Hematopoietic multipotent progenitor cell treated with erythropoietin and hydrocortisone succinate and interleukin-3 and kit ligand, for 6 days (in vitro differentiated cells): ENCODE measurements at regions not wholly inside any gene's neighbourhood (a gene's known extent, or its start where the extent isn't known, plus 50 kb on each side); places are given as distances from the start of the nearest gene placed in this dataset.
"Not testable (repeated sequence)": the region's sequence is repeated elsewhere in the genome, so short reads cannot be mapped to it uniquely, and the experiment has no call there.

Experiments
- DNase-seq: peaks from one replicate; pipeline ENCODE4 v3.0.0-alpha.2; 2015

GRCh38 chr6:167208819-167209576 lies 51.2 kb upstream of the GPR31 start:
- DNase-seq: no peak

DNA sequence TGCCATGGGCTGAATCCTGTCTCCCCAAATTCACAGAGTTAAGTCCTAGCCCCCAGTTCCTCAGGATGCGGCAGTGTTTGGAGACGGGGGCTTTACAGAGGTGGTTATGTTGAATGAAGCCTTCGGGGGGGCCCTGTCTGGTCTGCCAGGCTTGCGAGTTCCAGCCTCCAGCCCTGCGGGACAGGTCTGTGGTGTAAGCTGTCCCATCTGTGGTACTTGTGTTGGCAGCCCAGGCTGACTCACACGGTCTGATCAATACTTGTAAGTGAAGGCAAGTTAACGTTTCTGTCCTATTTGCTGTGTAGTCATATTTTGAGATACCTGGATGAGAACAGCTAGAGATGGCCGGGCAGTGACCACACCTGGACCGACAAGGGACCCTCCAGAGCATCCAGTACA lies 51.8 kb upstream of the GPR31 start:
- DNase-seq: no peak

GRCh38 chr6:167210375-167211294 lies 52.9 kb upstream of the GPR31 start:
- no peak for DNase-seq

- no peak for DNase-seq
Measured at GRCh38 chr6:167211295-167211648, 53.5 kb upstream of the GPR31 start.

DNA sequence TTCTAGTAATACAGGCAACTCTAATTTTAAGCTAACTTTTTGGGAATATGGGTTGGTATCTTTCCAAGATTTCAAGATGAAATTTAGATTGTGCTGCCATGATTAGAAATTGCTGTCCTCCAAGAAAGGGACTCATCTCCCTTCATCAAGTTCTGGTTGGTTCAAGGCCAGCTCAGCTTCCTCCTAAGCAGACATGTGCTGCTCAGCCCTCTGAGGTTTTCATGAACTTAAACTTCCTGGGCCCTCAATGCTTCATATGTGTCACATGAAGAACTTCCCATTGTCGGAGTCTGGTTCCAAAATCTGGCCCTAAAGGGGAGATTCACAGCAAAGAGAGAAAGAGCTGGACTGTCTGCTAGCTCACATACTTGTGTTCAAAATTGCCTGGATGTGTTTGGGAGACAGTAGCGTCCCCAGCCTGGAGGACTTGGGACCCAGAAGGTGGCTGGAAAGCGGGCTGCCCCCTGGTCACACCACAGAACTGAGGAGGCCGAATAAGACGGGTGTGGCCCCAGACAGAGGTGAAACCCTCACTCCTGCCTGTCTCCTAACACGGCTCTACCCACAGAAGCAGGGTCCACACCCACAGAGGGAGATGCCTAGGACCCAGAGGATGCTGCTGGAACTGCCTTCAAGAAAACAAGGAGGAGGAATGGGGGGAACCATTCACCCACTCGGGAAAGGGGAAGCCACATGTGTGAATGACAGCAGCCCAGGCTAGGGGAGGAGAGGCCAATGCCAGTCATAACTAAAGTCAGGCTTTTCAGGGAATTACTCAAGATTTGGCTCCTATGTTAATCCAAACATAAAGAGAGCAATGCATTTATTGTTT lies 54.3 kb upstream of the GPR31 start:
- DNase-seq: no peak

DNA sequence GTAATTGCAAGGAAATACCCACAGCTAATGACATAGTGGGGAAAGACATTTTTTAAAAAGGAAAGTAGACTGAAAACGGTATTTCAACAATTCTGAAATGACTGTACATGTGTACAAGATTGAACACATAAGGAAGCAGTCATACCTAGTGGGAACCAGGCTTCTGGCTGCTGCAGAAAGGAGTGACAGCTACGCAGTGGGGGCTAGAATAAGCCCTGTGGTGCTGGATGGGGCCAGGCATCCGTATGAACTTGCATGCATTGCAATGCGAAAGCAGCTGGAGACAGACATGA lies 54.9 kb upstream of the GPR31 start:
- DNase-seq: no peak

GRCh38 chr6:167214206-167214605 lies 56.4 kb upstream of the GPR31 start:
- no peak for DNase-seq

DNA sequence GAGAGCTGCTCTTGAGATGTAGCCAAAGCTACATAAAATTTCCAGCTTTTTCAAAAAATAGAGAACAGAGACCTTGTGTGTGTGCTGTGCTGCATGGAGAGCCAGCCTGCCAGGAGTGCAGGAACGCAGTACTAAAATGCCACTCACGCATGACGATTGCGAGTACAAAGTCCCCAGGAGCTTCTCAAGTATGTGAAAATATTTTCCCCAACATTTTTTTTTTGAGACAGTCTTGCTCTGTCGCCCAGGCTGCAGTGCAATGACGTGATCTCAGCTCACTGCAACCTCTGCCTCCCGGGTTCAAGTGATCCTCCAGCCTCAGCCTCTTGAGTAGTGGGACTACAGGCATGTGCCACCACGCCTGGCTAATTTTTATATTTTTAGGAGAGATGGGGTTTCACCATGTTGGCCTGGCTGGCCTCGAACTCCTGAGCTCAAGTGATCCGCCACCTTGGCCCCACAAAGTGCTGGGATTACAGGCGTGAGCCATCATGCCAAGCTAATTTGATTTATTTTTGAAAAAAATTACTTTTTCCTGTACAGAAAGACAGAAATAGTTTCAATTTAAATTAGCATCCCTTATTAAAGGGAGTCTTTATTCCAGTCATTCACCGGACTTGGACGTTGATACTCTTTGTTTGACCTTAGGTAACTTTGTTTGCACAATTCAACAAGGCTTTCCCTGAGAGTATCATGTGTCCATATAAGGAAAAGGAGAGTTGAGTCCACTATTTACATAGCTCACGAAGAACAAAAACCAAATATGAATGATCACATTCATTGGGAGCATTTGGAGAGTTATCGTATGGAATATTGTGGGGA lies 57.9 kb upstream of the GPR31 start:
- DNase-seq: not testable (repeated sequence)

DNA sequence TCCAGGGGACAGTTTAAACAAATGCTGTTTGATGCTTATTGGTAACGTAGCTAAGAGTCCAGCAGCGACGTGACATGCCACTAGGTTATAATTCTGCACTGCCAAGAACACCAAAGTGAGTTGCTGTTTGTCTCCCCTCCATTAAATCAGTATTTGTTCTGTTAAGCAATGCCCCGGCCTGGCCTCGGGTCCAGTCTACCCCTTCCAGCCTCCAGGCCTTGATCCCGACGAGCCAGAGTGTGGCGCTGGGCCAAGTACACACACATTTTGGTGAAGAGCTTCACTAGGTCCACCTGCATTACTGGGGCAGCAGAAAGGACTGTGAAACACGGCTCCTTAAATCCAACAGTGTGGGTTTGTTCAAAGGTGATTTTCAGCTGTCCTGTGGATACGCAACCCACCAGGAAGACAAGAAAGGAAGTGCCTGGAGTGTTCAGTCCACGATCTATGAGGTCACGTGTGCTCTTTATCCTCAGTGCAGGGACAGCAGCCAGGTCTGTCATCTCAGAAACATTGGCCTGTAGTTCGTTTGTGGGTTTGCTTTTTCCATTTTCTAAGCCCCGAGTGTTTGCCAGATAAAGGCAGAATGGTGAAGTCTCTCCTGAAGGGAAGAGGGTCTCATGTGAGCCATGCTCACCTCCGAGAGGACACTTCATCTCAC lies 58.7 kb upstream of the GPR31 start:
- not testable (repeated sequence) for DNase-seq

GRCh38 chr6:167217073-167217472 lies 59.3 kb upstream of the GPR31 start:
- DNase-seq: not testable (repeated sequence)

- DNase-seq: peak; percentile 60
Measured at GRCh38 chr6:167217951-167218759, 60.4 kb upstream of the GPR31 start.

- DNase-seq: not testable (repeated sequence)
Measured at GRCh38 chr6:167219079-167219478, 61.3 kb upstream of the GPR31 start.

DNA sequence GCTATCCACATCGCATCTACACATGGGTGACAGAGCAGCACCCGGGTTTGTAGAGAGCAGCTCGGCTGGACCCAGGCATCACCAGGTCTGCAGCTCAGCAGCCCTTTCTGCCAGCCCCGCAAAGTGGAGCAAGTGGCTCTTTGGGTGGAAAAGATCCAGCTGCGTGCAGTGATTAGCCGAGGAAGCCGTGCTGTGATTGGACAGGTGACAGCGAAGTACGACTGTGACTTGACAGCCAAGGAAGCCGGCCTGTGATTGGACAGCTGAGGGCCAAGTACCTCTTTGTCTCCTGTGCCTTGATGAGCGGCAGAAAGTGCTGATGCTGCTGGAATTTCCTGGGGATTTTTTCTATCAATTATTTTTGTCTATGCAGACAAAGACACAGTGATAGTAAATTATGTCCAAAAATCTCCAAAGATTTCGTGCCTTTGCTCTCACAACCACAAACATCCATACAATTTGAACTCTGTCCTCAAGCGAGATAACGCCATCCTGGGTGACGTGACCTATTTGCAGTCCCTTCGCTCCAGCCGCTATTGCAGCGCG lies 62.3 kb upstream of the GPR31 start:
- DNase-seq: no peak

- no peak for DNase-seq
Measured at GRCh38 chr6:167221400-167222201, 63.8 kb upstream of the GPR31 start.

DNA sequence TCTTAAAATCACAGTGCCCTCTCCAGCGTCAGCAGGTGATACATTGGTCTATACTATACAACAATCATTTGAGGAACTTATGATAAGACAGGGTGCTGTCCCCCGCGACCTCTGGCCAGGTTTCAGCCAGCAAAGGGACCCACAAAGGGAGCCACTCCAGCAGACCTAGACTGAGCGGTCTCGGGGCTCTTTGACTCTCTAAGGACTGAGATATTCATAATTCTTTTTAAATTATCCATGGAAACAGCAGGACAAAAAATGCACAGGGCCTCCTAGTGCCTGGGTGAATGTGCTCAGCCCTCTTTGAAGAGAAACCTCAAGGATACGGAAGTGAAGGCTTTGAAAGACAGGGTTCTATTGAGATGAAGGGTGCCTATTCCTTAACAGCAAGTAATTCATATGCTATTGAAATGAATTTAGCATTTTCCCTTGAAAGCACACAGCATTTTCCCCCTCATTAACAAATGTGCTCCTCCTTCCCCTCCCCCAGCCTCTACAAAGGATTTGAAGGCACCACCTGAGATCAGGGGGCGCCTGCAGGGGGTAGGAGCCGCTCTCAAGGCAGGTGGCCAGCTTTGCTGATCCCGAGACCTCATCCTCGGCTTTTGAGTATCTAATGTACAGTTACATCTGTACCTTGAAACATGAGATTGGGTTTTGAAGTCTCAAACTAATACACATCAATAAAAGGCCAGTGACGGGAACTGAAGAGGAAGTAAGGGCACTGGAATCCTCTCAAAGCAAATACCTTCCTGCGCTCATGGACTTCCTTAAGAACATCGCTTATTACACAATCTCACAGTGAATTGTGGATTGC lies 65.3 kb upstream of the UNC93A start:
- DNase-seq: not testable (repeated sequence)

GRCh38 chr6:167226383-167226685 lies 64.8 kb upstream of the UNC93A start:
- no peak for DNase-seq

DNA sequence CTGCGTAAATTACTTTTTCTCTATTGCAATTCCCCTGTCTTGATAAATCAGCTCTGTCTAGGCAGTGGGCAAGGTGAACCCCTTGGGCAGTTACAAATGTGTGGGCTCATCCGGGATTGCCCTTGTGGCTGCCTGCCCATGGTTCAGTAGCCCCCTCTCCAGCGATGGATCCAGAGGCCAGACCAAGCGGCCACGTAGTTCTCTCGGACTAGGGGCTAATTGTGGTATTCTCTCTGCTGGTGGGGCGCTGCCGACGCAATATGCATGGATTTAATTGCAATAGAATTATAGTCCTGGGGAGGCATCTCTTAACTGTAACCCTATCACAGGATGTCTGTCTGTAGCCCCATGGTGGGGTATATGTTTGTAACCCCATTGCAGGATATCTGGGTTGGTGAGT lies 64.3 kb upstream of the UNC93A start:
- DNase-seq: no peak

- no peak for DNase-seq
Measured at GRCh38 chr6:167227984-167228383, 63.1 kb upstream of the UNC93A start.

DNA sequence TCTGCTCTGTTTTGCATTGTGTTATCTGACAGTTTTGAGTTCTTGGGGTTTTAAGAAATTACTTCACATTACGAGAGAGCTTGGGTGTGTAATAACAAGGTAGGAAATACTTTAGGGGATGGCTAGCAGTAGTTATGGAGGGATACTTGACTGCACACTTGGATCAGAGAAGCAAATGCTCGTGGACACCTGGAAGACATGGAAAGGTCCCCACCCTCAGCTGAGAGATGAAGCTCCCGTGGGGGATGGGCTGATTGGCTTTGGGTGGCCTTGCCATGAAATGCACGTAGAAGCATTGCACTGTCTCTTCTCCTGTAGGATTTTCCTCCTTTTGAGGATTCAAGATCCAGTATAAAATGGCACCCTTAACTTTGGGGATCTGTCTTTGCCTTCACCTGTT lies 61.5 kb upstream of the UNC93A start:
- DNase-seq: no peak
